ENCODE measurements at regions not wholly inside any gene's neighbourhood (a gene's known extent, or its start where the extent isn't known, plus 50 kb on each side); places are given as distances from the start of the nearest gene placed in this dataset.

DNA sequence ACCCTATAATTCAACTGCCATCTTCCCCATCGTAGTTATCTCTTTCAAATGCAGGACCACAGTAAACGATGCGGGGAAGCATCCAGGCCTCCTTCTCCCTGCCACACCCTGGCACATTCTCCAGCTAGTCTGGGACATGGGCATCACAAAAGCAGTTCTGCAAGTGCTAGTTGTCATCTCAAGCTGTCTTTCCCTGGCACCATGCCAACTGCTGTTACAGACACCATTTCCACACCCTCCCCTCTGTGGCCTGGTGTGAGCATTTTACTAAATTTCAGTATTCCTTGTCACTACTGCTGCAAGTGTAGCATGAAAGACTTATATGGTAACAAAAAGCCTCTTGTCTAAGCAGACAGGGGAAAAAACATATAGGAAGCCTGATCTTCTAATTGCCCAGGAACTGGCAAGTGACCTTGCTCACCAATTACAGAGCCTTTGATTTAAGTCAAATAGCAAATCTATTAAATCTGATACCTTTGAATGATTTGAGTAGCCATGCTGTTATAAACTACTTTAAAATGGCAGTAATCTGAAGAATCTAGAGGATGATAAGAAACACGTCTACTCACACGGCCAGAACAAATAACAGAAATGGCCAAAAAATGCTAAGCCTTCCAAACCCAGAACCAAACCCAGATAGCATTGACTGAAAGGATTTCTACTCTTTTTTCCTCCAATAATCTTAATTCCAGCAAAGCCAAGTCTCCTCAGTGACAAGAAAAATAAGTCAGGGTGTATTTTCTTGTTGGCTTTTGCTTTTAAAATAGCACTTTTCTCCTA, 179.0 kb downstream of the NUFIP1 start:
- DNase-seq (ENCODE audit: low spot score) = peak; percentile 23
- Histone ChIP-seq H3K27me3 (replicated peaks; ENCODE audit: insufficient read depth, low read depth, low read length, poor library complexity) (no peaks in the 10 kb centered on the region), H3K36me3 (ENCODE audit: insufficient read depth, low read length, poor library complexity, severe bottlenecking) (no peaks in the 10 kb centered on the region), H3K4me3 (ENCODE audit: low read depth, low read length, poor library complexity, severe bottlenecking) (no peak overlapping the region), H3K27ac (ENCODE audit: low read depth, low read length, poor library complexity, severe bottlenecking) (no peak overlapping the region), H3K4me1 (ENCODE audit: insufficient read depth, low read length, poor library complexity, severe bottlenecking) (no peaks in the 10 kb centered on the region), H3K9me3 (ENCODE audit: low read depth, low read length, poor library complexity, severe bottlenecking) (no peaks in the 10 kb centered on the region)
- ChIA-PET POLR2A (ENCODE audit: low non-redundant PET) (interaction anchor here (0.6 kb wide), 1 partner anchor 408 kb away, joined by 4 read pairs; no protein-coding TSS in a partner anchor), CTCF (no interaction called here)
- intact Hi-C loops (cut with micrococcal nuclease; ENCODE audit: unreplicated experiment) = loop anchor here (10.0 kb wide), 1 partner anchor 325 kb away; no protein-coding TSS in a partner anchor
- TF ChIP-seq EZH2 (IDR thresholded peaks at IDR 0.05; ENCODE audit: borderline replicate concordance, low read depth, low read length, poor library complexity, severe bottlenecking) (no peak), CTCF (conservative IDR thresholded peaks at IDR 0.05; ENCODE audit: low read depth, low read length) (no peak)
- BruUV-seq (replicated peaks) = no TSS peak

DNA sequence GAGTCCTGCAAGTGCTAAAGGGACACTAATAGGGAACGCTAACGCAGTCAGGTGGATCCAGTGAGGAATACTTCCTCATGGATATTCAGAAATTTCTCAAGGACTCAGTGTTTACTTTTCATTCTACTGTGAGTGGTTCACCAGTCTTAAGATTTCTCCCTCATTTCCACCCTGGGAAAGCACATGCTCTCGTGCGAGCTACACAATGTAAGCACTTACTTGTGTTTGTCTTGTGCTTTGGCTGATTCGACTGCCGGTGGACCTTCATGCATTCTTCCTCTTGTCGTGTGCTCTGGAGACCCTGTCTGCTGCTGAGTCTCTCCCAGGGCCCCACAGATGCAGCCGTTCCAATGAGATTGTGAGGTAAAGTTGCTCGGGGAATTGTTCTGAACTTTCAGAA, 180.1 kb downstream of the NUFIP1 start:
- no TSS peak for BruUV-seq (replicated peaks)
- POLR2A ChIA-PET (ENCODE audit: low non-redundant PET) = no interaction called here
- Histone ChIP-seq H3K4me3 (ENCODE audit: low read depth, low read length, poor library complexity, severe bottlenecking) (no peak overlapping the region), H3K27me3 (replicated peaks; ENCODE audit: insufficient read depth, low read depth, low read length, poor library complexity) (no peaks in the 10 kb centered on the region), H3K36me3 (ENCODE audit: insufficient read depth, low read length, poor library complexity, severe bottlenecking) (no peaks in the 10 kb centered on the region), H3K9me3 (ENCODE audit: low read depth, low read length, poor library complexity, severe bottlenecking) (no peaks in the 10 kb centered on the region), H3K4me1 (ENCODE audit: insufficient read depth, low read length, poor library complexity, severe bottlenecking) (no peaks in the 10 kb centered on the region), H3K27ac (ENCODE audit: low read depth, low read length, poor library complexity, severe bottlenecking) (no peak overlapping the region)
- no peak for DNase-seq (ENCODE audit: low spot score)
- intact Hi-C loops (cut with micrococcal nuclease; ENCODE audit: unreplicated experiment) = no loop called here
- CTCF ChIA-PET = no interaction called here
- TF ChIP-seq EZH2 (IDR thresholded peaks at IDR 0.05; ENCODE audit: borderline replicate concordance, low read depth, low read length, poor library complexity, severe bottlenecking) = no peak
- TF ChIP-seq CTCF (conservative IDR thresholded peaks at IDR 0.05; ENCODE audit: low read depth, low read length) = no peak

DNA sequence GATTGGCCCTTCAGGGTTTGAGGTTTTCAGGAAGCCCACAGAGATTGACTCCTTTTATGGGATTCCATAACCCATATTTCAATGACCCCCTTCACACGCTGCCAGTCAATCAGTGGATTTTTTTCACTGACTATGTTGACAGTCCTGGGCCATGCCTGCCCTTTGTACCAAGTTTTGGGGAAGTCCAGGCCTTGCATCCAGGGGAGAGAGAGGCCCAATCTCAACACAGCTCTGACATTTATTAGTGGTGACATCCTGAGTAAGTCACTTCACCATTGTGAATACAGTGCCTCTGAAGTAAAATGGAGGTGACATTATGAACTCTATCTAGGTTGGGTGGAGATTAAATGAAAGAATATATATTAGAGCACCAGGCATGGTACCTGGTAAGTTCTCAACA, 181.1 kb downstream of the NUFIP1 start:
- no TSS peak for BruUV-seq (replicated peaks)
- no peak for DNase-seq (ENCODE audit: low spot score)
- intact Hi-C loops (cut with micrococcal nuclease; ENCODE audit: unreplicated experiment) = no loop called here
- ChIA-PET CTCF (no interaction called here), POLR2A (ENCODE audit: low non-redundant PET) (no interaction called here)
- H3K27me3 ChIP-seq (replicated peaks; ENCODE audit: insufficient read depth, low read depth, low read length, poor library complexity) = no peaks in the 10 kb centered on the region
- H3K27ac ChIP-seq (ENCODE audit: low read depth, low read length, poor library complexity, severe bottlenecking) = no peak overlapping the region
- no peaks in the 10 kb centered on the region for H3K36me3 ChIP-seq (ENCODE audit: insufficient read depth, low read length, poor library complexity, severe bottlenecking)
- no peak overlapping the region for H3K4me3 ChIP-seq (ENCODE audit: low read depth, low read length, poor library complexity, severe bottlenecking)
- TF ChIP-seq CTCF (conservative IDR thresholded peaks at IDR 0.05; ENCODE audit: low read depth, low read length) (no peak), EZH2 (IDR thresholded peaks at IDR 0.05; ENCODE audit: borderline replicate concordance, low read depth, low read length, poor library complexity, severe bottlenecking) (no peak)
- H3K4me1 ChIP-seq (ENCODE audit: insufficient read depth, low read length, poor library complexity, severe bottlenecking) = no peaks in the 10 kb centered on the region
- no peaks in the 10 kb centered on the region for H3K9me3 ChIP-seq (ENCODE audit: low read depth, low read length, poor library complexity, severe bottlenecking)
